Bronchial epithelial cell (primary cell): ENCODE measurements at regions not wholly inside any gene's neighbourhood (a gene's known extent, or its start where the extent isn't known, plus 50 kb on each side); places are given as distances from the start of the nearest gene placed in this dataset.

Source experiments
- DNase-seq: peaks from one replicate; pipeline ENCODE4 v3.0.0-alpha.2; 2010; ENCODE audit warnings: low read depth
- FAIRE-seq: peaks from 2 replicates; lab custom pipeline; 2011; peaks lifted over from hg19 to GRCh38; lab: Jason Lieb, UNC
- H3K27me3 ChIP-seq: 2 replicates; pipeline ENCODE4 v1.5.1; 2011; ENCODE audit warnings: low read length; ENCODE audit not compliant: control insufficient read depth, insufficient read depth
- H3K36me3 ChIP-seq: 2 replicates; pipeline ENCODE4 v1.5.1; 2011; ENCODE audit warnings: low read length; ENCODE audit not compliant: control insufficient read depth, insufficient read depth
- H3K4me3 ChIP-seq: 2 replicates; pipeline ENCODE4 v1.5.1; 2011; ENCODE audit warnings: mild to moderate bottlenecking, low read depth, low read length, control low read depth
- CTCF ChIP-seq: IDR thresholded peaks from 2 replicates; pipeline ENCODE4 v1.5.1; 2011; ENCODE audit warnings: mild to moderate bottlenecking, moderate library complexity, low read length, control low read depth, inconsistent platforms; ENCODE audit not compliant: insufficient read depth, severe bottlenecking

GRCh38 chr13:38210928-38211596 is 138.6 kb upstream of the UFM1 start:
- Histone ChIP-seq H3K27me3 (no peaks in the 10 kb centered on the region), H3K4me3 (no peak overlapping the region)
- no peak for FAIRE-seq

DNA sequence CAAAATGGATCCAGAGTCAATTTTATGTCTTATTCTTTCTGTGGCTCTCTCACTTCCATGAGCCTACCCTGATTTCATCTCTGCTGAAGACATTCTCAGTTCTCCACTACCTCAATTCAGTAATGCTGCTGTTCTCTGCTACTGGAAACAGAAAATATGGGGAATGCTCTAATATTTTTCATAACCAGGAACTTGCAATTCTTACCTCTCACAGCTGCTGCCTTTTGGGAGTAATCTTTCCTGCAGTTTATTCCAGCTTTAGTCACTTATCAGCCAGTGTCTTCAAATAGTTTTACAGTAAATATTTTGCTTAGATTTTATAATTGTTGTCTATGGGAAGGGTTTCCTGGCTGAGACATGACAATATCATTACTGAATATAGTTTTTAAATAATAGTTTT is 145.1 kb upstream of the UFM1 start:
- TF ChIP-seq CTCF = no peak
- no peaks in the 10 kb centered on the region for H3K36me3 ChIP-seq
- H3K27me3 ChIP-seq = no peaks in the 10 kb centered on the region
- H3K4me3 ChIP-seq = no peak overlapping the region
- FAIRE-seq (no peak), DNase-seq (no peak)

More at GRCh38 chr13:38210928-38211596, 138.6 kb upstream of the UFM1 start:
- no peak for DNase-seq
- TF ChIP-seq CTCF = no peak
- H3K36me3 ChIP-seq = no peaks in the 10 kb centered on the region

DNA sequence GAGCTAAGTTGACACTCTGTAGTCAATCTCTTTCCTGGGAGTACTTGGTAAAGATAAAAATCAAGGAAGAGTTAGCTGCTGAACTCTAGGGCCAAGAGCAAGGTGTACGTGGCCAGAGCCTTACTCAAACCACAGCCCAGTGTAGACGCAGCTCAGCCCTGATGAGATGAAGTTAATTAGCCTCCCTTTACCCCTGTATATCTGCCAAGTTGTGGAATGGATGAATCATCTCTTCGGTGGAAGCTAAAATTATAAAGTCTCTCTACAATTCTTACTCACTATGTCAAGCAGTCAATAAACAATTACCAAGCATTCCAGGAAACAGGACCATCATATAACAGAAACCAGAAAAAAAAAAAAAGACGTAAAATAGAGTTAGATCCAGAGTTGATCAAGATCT is 146.9 kb upstream of the UFM1 start:
- DNase-seq (peak; percentile 65), FAIRE-seq (no peak)
- no peak for TF ChIP-seq CTCF
- Histone ChIP-seq H3K36me3 (no peaks in the 10 kb centered on the region), H3K4me3 (no peak overlapping the region), H3K27me3 (no peaks in the 10 kb centered on the region)

DNA sequence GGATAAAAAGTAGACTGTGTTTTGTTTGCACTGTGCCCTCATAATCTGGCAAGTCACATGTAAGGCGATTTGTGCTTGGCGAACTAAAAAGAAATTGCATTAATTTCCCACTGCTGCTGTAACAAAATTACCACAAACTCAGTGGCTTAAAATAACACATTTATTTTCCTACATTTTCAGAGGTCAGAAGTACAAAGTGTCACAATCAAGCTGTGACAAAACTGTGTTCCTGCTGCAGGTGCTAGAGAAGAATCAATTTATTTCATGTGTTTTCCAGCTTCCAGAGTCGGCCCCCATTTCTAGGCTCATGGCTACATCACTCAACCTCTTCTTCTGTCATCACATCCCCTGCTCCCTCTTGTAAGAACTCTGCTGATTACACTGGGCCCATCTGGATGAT is 158.6 kb upstream of the UFM1 start:
- no peak for TF ChIP-seq CTCF
- Histone ChIP-seq H3K36me3 (no peaks in the 10 kb centered on the region), H3K4me3 (no peak overlapping the region), H3K27me3 (no peaks in the 10 kb centered on the region)
- FAIRE-seq (no peak), DNase-seq (no peak)

GRCh38 chr13:38180670-38181069 is 169.0 kb upstream of the UFM1 start:
- no peaks in the 10 kb centered on the region for H3K36me3 ChIP-seq
- no peak for TF ChIP-seq CTCF
- H3K4me3 ChIP-seq = no peak overlapping the region
- H3K27me3 ChIP-seq = no peaks in the 10 kb centered on the region
- no peak for DNase-seq
- no peak for FAIRE-seq

GRCh38 chr13:38180126-38180525 is 169.5 kb upstream of the UFM1 start:
- no peaks in the 10 kb centered on the region for H3K27me3 ChIP-seq
- no peak overlapping the region for H3K4me3 ChIP-seq
- FAIRE-seq (no peak), DNase-seq (peak; percentile 94)
- no peak for TF ChIP-seq CTCF
- no peaks in the 10 kb centered on the region for H3K36me3 ChIP-seq
